Endothelial cell of umbilical vein (primary cell): ENCODE measurements at regions not wholly inside any gene's neighbourhood (a gene's known extent, or its start where the extent isn't known, plus 50 kb on each side); places are given as distances from the start of the nearest gene placed in this dataset.

Experiments used
- BruUV-seq: library from RNA; stranded (reverse); fragments of 400-500 nt; replicated peaks from 2 replicates; lab custom pipeline; 2021; lab: Mats Ljungman, UMichigan
- CTCF ChIA-PET: fragments of 300-600, 350-600 bp; sonication (Branson Sonifier 250); formaldehyde crosslinking; loops from one replicate; lab custom pipeline; 2021; ENCODE audit warnings: antibody characterized with exemption, inconsistent platforms; lab: Charles Lee
- POLR2A ChIA-PET: fragments of 300-600, 350-600 bp; sonication (Branson Sonifier 250); formaldehyde crosslinking; loops from one replicate; lab custom pipeline; 2021; ENCODE audit warnings: antibody characterized with exemption, inconsistent platforms; lab: Charles Lee
- DNase-seq: peaks from one replicate; pipeline ENCODE4 v3.0.0-alpha.2; 2011; ENCODE audit warnings: low read depth, low spot score
- FAIRE-seq: peaks from 2 replicates; lab custom pipeline; 2011; peaks lifted over from hg19 to GRCh38; lab: Jason Lieb, UNC
- H2AFZ ChIP-seq: 2 replicates; pipeline ENCODE4 v1.6.0; 2012; ENCODE audit warnings: low read depth, low read length, control low read depth, inconsistent platforms
- H3K27ac ChIP-seq: 2 replicates; pipeline ENCODE4 v1.5.1; 2011; ENCODE audit warnings: low read depth, mild to moderate bottlenecking, control low read depth, low read length, moderate library complexity; ENCODE audit not compliant: insufficient read depth
- H3K27me3 ChIP-seq, 2 experiments: 2 replicates each; pipeline versions ENCODE4 v1.6.0 to v1.6.1; 2011; ENCODE audit warnings: low read length in 2 of 2, mixed read lengths in 1 of 2; ENCODE audit not compliant: control insufficient read depth in 2 of 2, insufficient read depth in 2 of 2
- H3K36me3 ChIP-seq, 2 experiments: 2 replicates in 1 of 2; 3 replicates in 1 of 2; pipeline ENCODE4 v1.5.1; 2011; ENCODE audit warnings: low read length in 2 of 2, mild to moderate bottlenecking in 1 of 2, moderate library complexity in 1 of 2; ENCODE audit not compliant: control insufficient read depth in 2 of 2, insufficient read depth in 2 of 2; ENCODE audit errors: extremely low read depth in 1 of 2
- H3K4me1 ChIP-seq: 3 replicates; pipeline ENCODE4 v1.5.1; 2011; ENCODE audit warnings: mild to moderate bottlenecking, low read length; ENCODE audit not compliant: control insufficient read depth, insufficient read depth; ENCODE audit errors: extremely low read depth
- H3K4me2 ChIP-seq: 2 replicates; pipeline ENCODE4 v1.6.1; 2011; ENCODE audit warnings: low read length, control low read depth, mixed read lengths; ENCODE audit not compliant: insufficient read depth
- H3K4me3 ChIP-seq, 3 experiments: fragments of 200-600 bp in 1 of 3; sonication (generic), shearing (Covaris generic) in 1 of 3; replicated peaks in 1 of 3; 2 replicates each; pipeline ENCODE4 v1.5.1; 2011 to 2016; ENCODE audit warnings: control low read depth in 3 of 3, low read length in 3 of 3, mild to moderate bottlenecking in 2 of 3, inconsistent platforms in 1 of 3, low read depth in 1 of 3, moderate library complexity in 1 of 3; ENCODE audit not compliant: insufficient read depth in 1 of 3
- H3K79me2 ChIP-seq: 2 replicates; pipeline ENCODE4 v1.6.0; 2012; ENCODE audit warnings: low read length, inconsistent platforms; ENCODE audit not compliant: control insufficient read depth, insufficient read depth
- H3K9ac ChIP-seq: replicated peaks from 2 replicates; pipeline ENCODE3; 2011; ENCODE audit warnings: low read length, control low read depth; ENCODE audit not compliant: insufficient read depth; ENCODE audit errors: extremely low read depth
- H3K9me1 ChIP-seq: replicated peaks from 3 replicates; pipeline ENCODE4 v1.6.0; 2011; ENCODE audit warnings: mild to moderate bottlenecking, low read length; ENCODE audit not compliant: control insufficient read depth, insufficient read depth; ENCODE audit errors: extremely low read depth
- H3K9me3 ChIP-seq: replicated peaks from 2 replicates; pipeline ENCODE4 v1.5.1; 2012; ENCODE audit warnings: low read length, inconsistent platforms; ENCODE audit not compliant: control insufficient read depth, insufficient read depth
- H4K20me1 ChIP-seq: replicated peaks from 2 replicates; pipeline ENCODE3; 2011; ENCODE audit warnings: mild to moderate bottlenecking, low read length; ENCODE audit not compliant: control insufficient read depth, insufficient read depth; ENCODE audit errors: extremely low read depth
- CTCF ChIP-seq, 2 donors: IDR thresholded peaks; 1 replicate in 1 of 2; 2 replicates in 1 of 2; pipeline ENCODE4 v1.5.1; 2011; ENCODE audit warnings: low read length in 2 of 2, mild to moderate bottlenecking in 2 of 2, moderate library complexity in 2 of 2, control low read depth in 1 of 2, inconsistent platforms in 1 of 2, low read depth in 1 of 2; ENCODE audit not compliant: insufficient read depth in 1 of 2; ENCODE audit errors: extremely low read depth in 1 of 2
- EZH2 ChIP-seq: IDR thresholded peaks from 2 replicates; pipeline ENCODE4 v1.6.1; 2012; ENCODE audit warnings: borderline replicate concordance, low read depth, mild to moderate bottlenecking, moderate library complexity, low read length, inconsistent platforms; ENCODE audit not compliant: severe bottlenecking
- FOS ChIP-seq: IDR thresholded peaks from 2 replicates; pipeline ENCODE4 v1.6.1; 2011; ENCODE audit warnings: mild to moderate bottlenecking, low read length, moderate library complexity, borderline replicate concordance; ENCODE audit not compliant: insufficient read depth
- GATA2 ChIP-seq: IDR thresholded peaks from 2 replicates; pipeline ENCODE4 v1.7.0; 2011; ENCODE audit warnings: low read depth, mild to moderate bottlenecking, moderate library complexity, mixed read lengths, low read length; ENCODE audit not compliant: insufficient read length, insufficient read depth
- JUN ChIP-seq: IDR thresholded peaks from 2 replicates; pipeline ENCODE4 v1.6.1; 2011; ENCODE audit warnings: borderline replicate concordance, low read depth; ENCODE audit not compliant: insufficient read length, insufficient read depth
- MYC ChIP-seq: IDR thresholded peaks from one replicate; pipeline ENCODE4 v1.6.1; 2011; ENCODE audit warnings: mild to moderate bottlenecking, low read depth, low read length
- POLR2A ChIP-seq: IDR thresholded peaks from 2 replicates; pipeline ENCODE4 v1.6.1; 2012; ENCODE audit warnings: low read depth, mild to moderate bottlenecking, control low read depth, low read length
- POLR2AphosphoS5 ChIP-seq: IDR thresholded peaks from 2 replicates; pipeline ENCODE4 v1.6.1; 2012; ENCODE audit warnings: low read depth, mild to moderate bottlenecking, control low read depth, low read length, moderate library complexity; ENCODE audit not compliant: insufficient read depth
- dilution Hi-C: fragments of 300-500 bp; cut with MboI; formaldehyde crosslinking; loops from one replicate; pipeline ENCODE4 v1.15.0; 2019; ENCODE audit warnings: low sequenced_read_pairs; ENCODE audit not compliant: extremely low pct_ligation_motif_present
- intact Hi-C: fragments of 100-400 bp; cut with micrococcal nuclease; formaldehyde crosslinking; loops from one replicate; pipeline ENCODE4 v1.10.0; 2022
- TF ChIP-seq, protein P1 (sequence below): IDR thresholded peaks from 2 replicates; pipeline ENCODE4 v1.6.1; 2011; ENCODE audit not compliant: insufficient read depth, insufficient read length

DNA sequence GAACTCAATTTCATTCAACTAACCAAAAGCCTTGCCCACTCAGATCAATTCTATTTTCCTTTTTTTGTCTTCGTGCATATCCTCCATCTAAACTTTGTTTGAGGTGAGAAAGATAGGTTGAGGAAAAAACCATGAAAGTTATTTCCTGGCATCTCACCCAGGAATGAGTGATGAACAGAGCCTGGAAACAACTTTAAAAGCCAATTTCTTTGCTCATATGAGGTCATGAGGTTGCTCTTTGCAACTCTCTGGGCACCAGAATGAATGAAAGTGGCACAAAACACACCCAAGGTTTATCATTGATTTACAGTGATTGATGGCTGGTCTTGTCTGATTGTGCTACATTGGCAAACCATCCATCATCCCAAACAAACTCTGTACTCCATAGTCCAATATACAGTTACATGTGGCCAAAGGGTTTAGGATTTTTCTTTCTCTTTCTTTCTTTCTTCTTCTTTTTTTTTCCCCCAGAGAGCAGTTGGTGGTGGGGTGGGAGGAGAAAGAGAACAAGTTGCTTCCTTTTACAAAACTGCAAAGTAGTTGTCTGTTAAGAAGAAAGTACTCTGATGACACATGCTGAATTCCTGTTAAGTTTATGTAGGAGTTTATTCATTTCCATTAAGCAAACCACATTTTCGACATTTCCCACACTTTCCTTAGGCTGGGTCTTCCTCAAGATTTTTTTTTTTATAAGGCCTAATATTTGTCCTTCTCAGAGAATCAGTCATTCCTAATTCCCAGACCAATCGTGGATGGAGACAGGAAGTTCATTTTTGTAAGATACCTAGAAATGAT, 575.9 kb upstream of the ZEB2 start:
- dilution Hi-C loops (no loop called here), intact Hi-C loops (no loop called here)
- Histone ChIP-seq H3K9ac (no peak overlapping the region), H4K20me1 (no peaks in the 10 kb centered on the region), H3K27ac (no peak overlapping the region), H3K27me3 (no peaks in the 10 kb centered on the region), H3K79me2 (no peaks in the 10 kb centered on the region), H3K9me3 (no peaks in the 10 kb centered on the region), H3K4me2 (no peak overlapping the region), H3K4me3 (no peak overlapping the region), H3K9me1 (no peaks in the 10 kb centered on the region), H3K4me1 (no peaks in the 10 kb centered on the region), H2AFZ (no peak overlapping the region), H3K36me3 (no peaks in the 10 kb centered on the region)
- TF ChIP-seq, protein P1, sequence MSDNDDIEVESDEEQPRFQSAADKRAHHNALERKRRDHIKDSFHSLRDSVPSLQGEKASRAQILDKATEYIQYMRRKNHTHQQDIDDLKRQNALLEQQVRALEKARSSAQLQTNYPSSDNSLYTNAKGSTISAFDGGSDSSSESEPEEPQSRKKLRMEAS, result no peak
- TF ChIP-seq GATA2, result no peak
- FAIRE-seq (no peak), DNase-seq (no peak)
- ChIA-PET CTCF (interaction anchor here (1.4 kb wide), 1 partner anchor 657 kb away, joined by 3 read pairs; no protein-coding TSS in a partner anchor), POLR2A (no interaction called here)
- BruUV-seq, result no TSS peak

- BruUV-seq, result no TSS peak
- Histone ChIP-seq H3K27me3 (no peaks in the 10 kb centered on the region), H2AFZ (no peak overlapping the region), H3K27ac (no peak overlapping the region), H3K4me2 (no peak overlapping the region), H3K36me3 (no peaks in the 10 kb centered on the region), H3K4me1 (no peaks in the 10 kb centered on the region), H3K4me3 (no peak overlapping the region), H3K9ac (no peak overlapping the region), H4K20me1 (no peaks in the 10 kb centered on the region), H3K9me3 (no peaks in the 10 kb centered on the region), H3K79me2 (no peaks in the 10 kb centered on the region), H3K9me1 (no peaks in the 10 kb centered on the region)
- dilution Hi-C loops, result no loop called here
- FAIRE-seq (no peak), DNase-seq (no peak)
- ChIA-PET CTCF (no interaction called here), POLR2A (no interaction called here)
- TF ChIP-seq EZH2, result no peak
- TF ChIP-seq CTCF (IDR thresholded peaks at IDR 0.05; ENCODE audit: extremely low read depth in 1 of 2, insufficient read depth in 1 of 2, low read depth in 1 of 2, low read length in 2 of 2), result no peak
- no peak for TF ChIP-seq POLR2A
- no peak for TF ChIP-seq FOS
- TF ChIP-seq JUN, result no peak
- no peak for TF ChIP-seq MYC
- TF ChIP-seq, protein P1, result no peak
- TF ChIP-seq POLR2AphosphoS5, result no peak
- TF ChIP-seq GATA2, result no peak
- intact Hi-C loops, result no loop called here
Measured at GRCh38 chr2:145094370-145094769, 574.5 kb upstream of the ZEB2 start.
